ENCODE measurements at regions not wholly inside any gene's neighbourhood (a gene's known extent, or its start where the extent isn't known, plus 50 kb on each side); places are given as distances from the start of the nearest gene placed in this dataset.

- no peak for TF ChIP-seq CTCF (IDR thresholded peaks at IDR 0.05)
- TF ChIP-seq POLR2AphosphoS5 (IDR thresholded peaks at IDR 0.05), result no peak
Measured at GRCh38 chr5:5546408-5546807, 123.9 kb downstream of the ICE1 start.

All from sigmoid colon (tissue), 4 donors.